H9 (cell line): ENCODE measurements at regions not wholly inside any gene's neighbourhood (a gene's known extent, or its start where the extent isn't known, plus 50 kb on each side); places are given as distances from the start of the nearest gene placed in this dataset.

ENCODE experiments used
- DNase-seq: peaks from one replicate; pipeline ENCODE4 v3.0.0-alpha.2; 2017
- H2AFZ ChIP-seq: one replicate; pipeline ENCODE4 v1.6.1; 2013; ENCODE audit warnings: mild to moderate bottlenecking, low read length, control low read depth, moderate library complexity
- H2AK5ac ChIP-seq: 2 replicates; pipeline ENCODE4 v1.6.1; 2013; ENCODE audit warnings: low read length, control low read depth, mixed read lengths; ENCODE audit not compliant: insufficient read length
- H2BK120ac ChIP-seq: one replicate; pipeline ENCODE4 v1.6.1; 2013; ENCODE audit warnings: low read depth, mild to moderate bottlenecking, low read length, control low read depth, inconsistent platforms; ENCODE audit not compliant: poor library complexity, severe bottlenecking
- H2BK12ac ChIP-seq: 2 replicates; pipeline ENCODE4 v1.6.1; 2013; ENCODE audit warnings: low read length, control low read depth, mixed read lengths, low read depth; ENCODE audit not compliant: insufficient read length
- H2BK15ac ChIP-seq: 2 replicates; pipeline ENCODE4 v1.6.1; 2013; ENCODE audit warnings: low read depth, low read length, control low read depth
- H2BK20ac ChIP-seq: one replicate; pipeline ENCODE4 v1.6.1; 2013; ENCODE audit warnings: low read depth, mild to moderate bottlenecking, low read length, control low read depth, inconsistent platforms; ENCODE audit not compliant: poor library complexity, severe bottlenecking
- H2BK5ac ChIP-seq: 2 replicates; pipeline ENCODE4 v1.6.1; 2013; ENCODE audit warnings: low read length, control low read depth, mixed read lengths; ENCODE audit not compliant: insufficient read length
- H3K14ac ChIP-seq: 2 replicates; pipeline ENCODE4 v1.6.1; 2013; ENCODE audit warnings: low read length, control low read depth; ENCODE audit not compliant: insufficient read depth
- H3K18ac ChIP-seq: 2 replicates; pipeline ENCODE4 v1.6.1; 2013; ENCODE audit warnings: low read depth, mild to moderate bottlenecking, mixed read lengths, low read length, control low read depth; ENCODE audit not compliant: insufficient read length
- H3K23ac ChIP-seq: 2 replicates; pipeline ENCODE4 v1.6.1; 2013; ENCODE audit warnings: low read length, control low read depth, mixed read lengths, low read depth; ENCODE audit not compliant: insufficient read length
- H3K23me2 ChIP-seq: 2 replicates; pipeline ENCODE4 v1.6.1; 2013; ENCODE audit warnings: low read depth, mild to moderate bottlenecking, mixed read lengths, low read length, control low read depth; ENCODE audit not compliant: insufficient read length, poor library complexity, severe bottlenecking
- H3K27ac ChIP-seq: 2 replicates; pipeline ENCODE4 v1.5.1; 2013; ENCODE audit warnings: low read length, control low read depth, mixed read lengths, low read depth; ENCODE audit not compliant: insufficient read length
- H3K27me3 ChIP-seq: 2 replicates; pipeline ENCODE4 v1.6.1; 2013; ENCODE audit warnings: low read length, control low read depth, inconsistent platforms; ENCODE audit not compliant: insufficient read depth
- H3K4ac ChIP-seq: 2 replicates; pipeline ENCODE4 v1.6.1; 2013; ENCODE audit warnings: low read depth, mild to moderate bottlenecking, control low read depth, inconsistent platforms, low read length, moderate library complexity
- H3K4me1 ChIP-seq: 2 replicates; pipeline ENCODE4 v1.6.1; 2013; ENCODE audit warnings: low read length, control low read depth, inconsistent platforms; ENCODE audit not compliant: insufficient read depth
- H3K4me2 ChIP-seq: 2 replicates; pipeline ENCODE4 v1.6.1; 2013; ENCODE audit warnings: low read length, control low read depth, mixed read lengths; ENCODE audit not compliant: insufficient read length, insufficient read depth
- H3K56ac ChIP-seq: 2 replicates; pipeline ENCODE4 v1.6.1; 2013; ENCODE audit warnings: low read depth, mild to moderate bottlenecking, mixed read lengths, low read length, control low read depth; ENCODE audit not compliant: insufficient read length
- H3K79me1 ChIP-seq: 2 replicates; pipeline ENCODE4 v1.6.1; 2013; ENCODE audit warnings: low read depth, mild to moderate bottlenecking, moderate library complexity, low read length, control low read depth, inconsistent platforms; ENCODE audit not compliant: insufficient read depth, poor library complexity, severe bottlenecking
- H3K79me2 ChIP-seq: 2 replicates; pipeline ENCODE4 v1.6.1; 2013; ENCODE audit warnings: low read length, control low read depth, inconsistent platforms; ENCODE audit not compliant: insufficient read depth
- H3K9ac ChIP-seq: 2 replicates; pipeline ENCODE4 v1.6.1; 2013; ENCODE audit warnings: low read length, control low read depth, mixed read lengths; ENCODE audit not compliant: insufficient read length; ENCODE audit errors: extremely low read depth
- H3K9me3 ChIP-seq: one replicate; pipeline ENCODE4 v1.6.1; 2013; ENCODE audit warnings: low read depth, low read length, inconsistent platforms; ENCODE audit not compliant: control insufficient read depth
- H3T11ph ChIP-seq: one replicate; pipeline ENCODE4 v1.6.1; 2013; ENCODE audit warnings: mild to moderate bottlenecking, low read length, control low read depth, inconsistent platforms
- H4K20me1 ChIP-seq: one replicate; pipeline ENCODE4 v1.6.1; 2013; ENCODE audit not compliant: control insufficient read depth, insufficient read length, insufficient read depth
- H4K5ac ChIP-seq: 2 replicates; pipeline ENCODE4 v1.6.1; 2013; ENCODE audit warnings: low read depth, mild to moderate bottlenecking, mixed read lengths, low read length, control low read depth; ENCODE audit not compliant: insufficient read length
- H4K8ac ChIP-seq: replicated peaks from 2 replicates; pipeline ENCODE4 v1.6.1; 2013; ENCODE audit warnings: low read length, control low read depth, mixed read lengths, low read depth; ENCODE audit not compliant: insufficient read length
- H4K91ac ChIP-seq: 2 replicates; pipeline ENCODE4 v1.6.1; 2013; ENCODE audit warnings: low read depth, mild to moderate bottlenecking, moderate library complexity, mixed read lengths, low read length, control low read depth; ENCODE audit not compliant: insufficient read length
- H3K27ac Mint-ChIP-seq, 3 experiments: 2 replicates in 2 of 3; 3 replicates in 1 of 3; pipeline ENCODE4 v1.8.0; 2020 to 2021; ENCODE audit warnings: mixed read lengths in 3 of 3, mild to moderate bottlenecking in 1 of 3, moderate library complexity in 1 of 3
- H3K27me3 Mint-ChIP-seq: 2 replicates; pipeline ENCODE4 v1.8.0; 2021; ENCODE audit warnings: low read depth, mild to moderate bottlenecking, moderate library complexity, mixed read lengths
- H3K36me3 Mint-ChIP-seq, 3 experiments: 2 replicates in 2 of 3; 3 replicates in 1 of 3; pipeline ENCODE4 v1.8.0; 2020 to 2021; ENCODE audit warnings: low read depth in 3 of 3, mixed read lengths in 3 of 3; ENCODE audit not compliant: insufficient read depth in 1 of 3
- H3K4me1 Mint-ChIP-seq, 2 experiments: 2 replicates each; pipeline ENCODE4 v1.8.0; 2020; ENCODE audit warnings: mixed read lengths in 2 of 2
- H3K4me3 Mint-ChIP-seq, 2 experiments: 2 replicates in 1 of 2; 3 replicates in 1 of 2; pipeline ENCODE4 v1.8.0; 2020 to 2021; ENCODE audit warnings: mild to moderate bottlenecking in 2 of 2, mixed read lengths in 2 of 2, moderate library complexity in 1 of 2
- H3K9me3 Mint-ChIP-seq, 2 experiments: 2 replicates in 1 of 2; 3 replicates in 1 of 2; pipeline ENCODE4 v1.8.0; 2020; ENCODE audit warnings: mild to moderate bottlenecking in 2 of 2, mixed read lengths in 2 of 2, moderate library complexity in 1 of 2
- WGBS: extraction: QIAGEN DNeasy Blood & Tissue Kit; methylation state at CpG from one replicate; pipeline ENCODE4 v1.1.7; 2013; ENCODE audit warnings: missing lambda C conversion rate, low lambda C conversion rate, mixed read lengths; ENCODE audit not compliant: insufficient read length; ENCODE audit errors: extremely low coverage; 5-methylcytosine and 5-hydroxymethylcytosine counted together
- TF ChIP-seq, protein P1 (sequence below): fragments of 200-600 bp; sonication (generic); conservative IDR thresholded peaks from 3 replicates; pipeline ENCODE4 v1.8.0; 2021; ENCODE audit warnings: antibody characterized with exemption, mild to moderate bottlenecking

- Mint-ChIP-seq H3K36me3 (0 out of 7 replicates have a peak, but pooled peaks cover 0 to 2% (median 0%) of the 10 kb centered on the region in 3 experiments), H3K9me3 (peaks cover 3% of the 10 kb centered on the region in 2 experiments; a peak in 2 of 5 replicates), H3K27ac (no peak overlapping the region), H3K4me1 (no peaks in the 10 kb centered on the region), H3K4me3 (no peak overlapping the region), H3K27me3 (no peaks in the 10 kb centered on the region)
- Histone ChIP-seq H3K56ac (no peak overlapping the region), H3K79me1 (no peaks in the 10 kb centered on the region), H2BK15ac (no peak overlapping the region), H4K20me1 (no peaks in the 10 kb centered on the region), H3K4me2 (no peak overlapping the region), H3K9me3 (no peaks in the 10 kb centered on the region), H3K23me2 (no peaks in the 10 kb centered on the region), H3K27ac (no peak overlapping the region), H3T11ph (no peak overlapping the region), H3K14ac (no peak overlapping the region), H2BK20ac (no peak overlapping the region), H2BK12ac (no peak overlapping the region), H2AK5ac (no peak overlapping the region), H2BK5ac (no peak overlapping the region), H3K23ac (no peak overlapping the region), H3K4ac (no peak overlapping the region), H3K27me3 (no peaks in the 10 kb centered on the region), H3K79me2 (no peaks in the 10 kb centered on the region), H4K91ac (no peak overlapping the region), H4K5ac (no peak overlapping the region), H3K4me1 (no peaks in the 10 kb centered on the region), H2AFZ (no peak overlapping the region), H3K18ac (no peak overlapping the region), H3K9ac (no peak overlapping the region), H2BK120ac (no peak overlapping the region), H4K8ac (no peak overlapping the region)
- no CpG with 5 or more reads among the region's 2 CpGs for WGBS
- no peak for DNase-seq
- TF ChIP-seq, protein P1, sequence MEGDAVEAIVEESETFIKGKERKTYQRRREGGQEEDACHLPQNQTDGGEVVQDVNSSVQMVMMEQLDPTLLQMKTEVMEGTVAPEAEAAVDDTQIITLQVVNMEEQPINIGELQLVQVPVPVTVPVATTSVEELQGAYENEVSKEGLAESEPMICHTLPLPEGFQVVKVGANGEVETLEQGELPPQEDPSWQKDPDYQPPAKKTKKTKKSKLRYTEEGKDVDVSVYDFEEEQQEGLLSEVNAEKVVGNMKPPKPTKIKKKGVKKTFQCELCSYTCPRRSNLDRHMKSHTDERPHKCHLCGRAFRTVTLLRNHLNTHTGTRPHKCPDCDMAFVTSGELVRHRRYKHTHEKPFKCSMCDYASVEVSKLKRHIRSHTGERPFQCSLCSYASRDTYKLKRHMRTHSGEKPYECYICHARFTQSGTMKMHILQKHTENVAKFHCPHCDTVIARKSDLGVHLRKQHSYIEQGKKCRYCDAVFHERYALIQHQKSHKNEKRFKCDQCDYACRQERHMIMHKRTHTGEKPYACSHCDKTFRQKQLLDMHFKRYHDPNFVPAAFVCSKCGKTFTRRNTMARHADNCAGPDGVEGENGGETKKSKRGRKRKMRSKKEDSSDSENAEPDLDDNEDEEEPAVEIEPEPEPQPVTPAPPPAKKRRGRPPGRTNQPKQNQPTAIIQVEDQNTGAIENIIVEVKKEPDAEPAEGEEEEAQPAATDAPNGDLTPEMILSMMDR = no peak
Measured at GRCh38 chr21:19771881-19772280, 1226.3 kb upstream of the NCAM2 start.
